Progenitor cell of endocrine pancreas (in vitro differentiated cells): ENCODE measurements at regions not wholly inside any gene's neighbourhood (a gene's known extent, or its start where the extent isn't known, plus 50 kb on each side); places are given as distances from the start of the nearest gene placed in this dataset.
"Not testable (repeated sequence)": the region's sequence is repeated elsewhere in the genome, so short reads cannot be mapped to it uniquely, and the experiment has no call there.

ENCODE experiments used
- DNase-seq: peaks from one replicate; pipeline ENCODE4 v3.0.0; 2021; ENCODE audit warnings: low spot score; ENCODE audit not compliant: unreplicated experiment
- H3K27ac Mint-ChIP-seq: 2 replicates; pipeline ENCODE4 v1.8.0; 2021; ENCODE audit warnings: mild to moderate bottlenecking, moderate library complexity, mixed read lengths
- H3K27me3 Mint-ChIP-seq: 2 replicates; pipeline ENCODE4 v1.8.0; 2021; ENCODE audit warnings: mixed read lengths
- H3K36me3 Mint-ChIP-seq: 2 replicates; pipeline ENCODE4 v1.8.0; 2022; ENCODE audit warnings: mixed read lengths; ENCODE audit not compliant: insufficient read depth
- H3K4me1 Mint-ChIP-seq: 2 replicates; pipeline ENCODE4 v1.8.0; 2021; ENCODE audit warnings: low read depth, mixed read lengths
- H3K4me3 Mint-ChIP-seq: 2 replicates; pipeline ENCODE4 v1.8.0; 2021; ENCODE audit warnings: low read depth, mild to moderate bottlenecking, moderate library complexity, mixed read lengths
- H3K9me3 Mint-ChIP-seq: 2 replicates; pipeline ENCODE4 v1.8.0; 2021; ENCODE audit warnings: low read depth, mixed read lengths
- CTCF ChIP-seq: fragments of 200-600 bp; sonication (generic); IDR thresholded peaks from one replicate; pipeline ENCODE4 v1.5.0; 2021; ENCODE audit warnings: antibody characterized with exemption, mild to moderate bottlenecking; ENCODE audit not compliant: unreplicated experiment

GRCh38 chr7:81833401-81833800, 63.6 kb upstream of the HGF start:
- H3K27ac Mint-ChIP-seq: no peak overlapping the region
- H3K4me3 Mint-ChIP-seq: no peak overlapping the region
- no peaks in the 10 kb centered on the region for H3K27me3 Mint-ChIP-seq
- peaks cover 1% of the 10 kb centered on the region for H3K4me1 Mint-ChIP-seq
- TF ChIP-seq CTCF: no peak
- H3K36me3 Mint-ChIP-seq: peaks cover 3% of the 10 kb centered on the region
- H3K9me3 Mint-ChIP-seq: peaks cover 22% of the 10 kb centered on the region
- DNase-seq: no peak

GRCh38 chr7:81831883-81832282, 62.0 kb upstream of the HGF start:
- Mint-ChIP-seq H3K27ac (no peak overlapping the region), H3K36me3 (peaks cover 3% of the 10 kb centered on the region), H3K27me3 (no peaks in the 10 kb centered on the region), H3K4me1 (peaks cover 1% of the 10 kb centered on the region), H3K4me3 (no peak overlapping the region), H3K9me3 (peaks cover 22% of the 10 kb centered on the region)
- no peak for DNase-seq
- no peak for TF ChIP-seq CTCF

GRCh38 chr7:81829511-81829910, 59.7 kb upstream of the HGF start:
- not testable (repeated sequence) for DNase-seq, H3K27ac Mint-ChIP-seq, H3K36me3 Mint-ChIP-seq, H3K27me3 Mint-ChIP-seq, H3K4me1 Mint-ChIP-seq, H3K4me3 Mint-ChIP-seq
- H3K9me3 Mint-ChIP-seq: peaks cover 22% of the 10 kb centered on the region

- no peaks in the 10 kb centered on the region for H3K27me3 Mint-ChIP-seq
- TF ChIP-seq CTCF: no peak
- H3K4me3 Mint-ChIP-seq: no peak overlapping the region
Observed at GRCh38 chr7:81822811-81823210, 53.0 kb upstream of the HGF start.

GRCh38 chr7:81819861-81820260, 50.0 kb upstream of the HGF start:
- Mint-ChIP-seq H3K9me3 (no peaks in the 10 kb centered on the region), H3K4me3 (no peak overlapping the region), H3K27ac (no peak overlapping the region), H3K36me3 (no peaks in the 10 kb centered on the region), H3K27me3 (no peaks in the 10 kb centered on the region), H3K4me1 (no peaks in the 10 kb centered on the region)
- TF ChIP-seq CTCF: no peak
- no peak for DNase-seq

More at GRCh38 chr7:81822811-81823210, 53.0 kb upstream of the HGF start:
- H3K4me1 Mint-ChIP-seq: no peaks in the 10 kb centered on the region
- no peaks in the 10 kb centered on the region for H3K36me3 Mint-ChIP-seq
- H3K27ac Mint-ChIP-seq: no peak overlapping the region
- H3K9me3 Mint-ChIP-seq: no peaks in the 10 kb centered on the region
- no peak for DNase-seq
